Pancreas (tissue), 10 donors: ENCODE measurements at regions not wholly inside any gene's neighbourhood (a gene's known extent, or its start where the extent isn't known, plus 50 kb on each side); places are given as distances from the start of the nearest gene placed in this dataset.

Experiments
- ATAC-seq, 4 donors: fragments of 200-7000 bp; cut with Tn5 transposase; one replicate each; pipeline versions ENCODE4 v1.8.0 to v1.9.1; 2020; ENCODE audit warnings: mild to moderate bottlenecking in 4 of 4, moderate library complexity in 4 of 4
- DNase-seq, 6 donors: peaks; one replicate each; pipeline ENCODE4 v3.0.0-alpha.2; 2020
- FAIRE-seq: peaks from 2 replicates; lab custom pipeline; 2012; peaks lifted over from hg19 to GRCh38; lab: Jason Lieb, UNC
- H3K27ac ChIP-seq, 4 donors: fragments of 200-600 bp; sonication (generic); 1 replicate in 3 of 4; 2 replicates in 1 of 4; pipeline versions ENCODE4 v1.5.0 to v1.8.0; 2020
- H3K27me3 ChIP-seq, 4 donors: fragments of 200-600 bp; one replicate each; pipeline ENCODE4 v1.8.0; 2021
- H3K36me3 ChIP-seq, 3 donors: fragments of 200-600 bp; sonication (generic) in 1 of 3; one replicate each; pipeline versions ENCODE4 v1.5.0 to v1.8.0; 2020 to 2021
- H3K4me1 ChIP-seq, 3 donors: fragments of 200-600 bp; one replicate each; pipeline ENCODE4 v1.8.0; 2021
- H3K4me3 ChIP-seq, 4 donors: fragments of 200-600 bp; sonication (generic) in 2 of 4; one replicate each; pipeline versions ENCODE4 v1.5.0 to v1.8.0; 2020 to 2021
- H3K9me3 ChIP-seq, 4 donors: fragments of 200-600 bp; one replicate each; pipeline ENCODE4 v1.8.0; 2021
- CTCF ChIP-seq, 4 donors: fragments of 200-600 bp; sonication (generic) in 3 of 4; IDR thresholded peaks; one replicate each; pipeline versions ENCODE4 v1.5.0 to v1.8.0; 2021; ENCODE audit warnings: antibody characterized with exemption in 4 of 4
- WGBS, 2 donors: extraction: QIAGEN DNeasy Blood & Tissue Kit; methylation state at CpG; one replicate each; pipeline ENCODE4 v1.1.7; 2013; 5-methylcytosine and 5-hydroxymethylcytosine counted together
- intact Hi-C, 3 donors: fragments of 100-400 bp; cut with DNase I; formaldehyde crosslinking; loops; one replicate each; pipeline versions ENCODE4 v1.11.1 to v1.14.2; 2022
- donor health status: healthy with polysubstance abuse.
- donor health status: DM: no; HTN: no; CAD: no; lungs with moderate emphysema.
- donor health status: DM: no; HTN: no; CAD: no.
- donor health status: control.
- donor health status: control.
- donor health status: Bipolar disorder and iron deficiency.
- donor health status: DM: yes; HTN: yes; CAD: no.
- donor health status: DM: no; HTN: no; CAD: no.
- donor health status: DM: no; HTN: no; CAD: no.
- donor health status: DM: yes; HTN: yes; CAD: no.

GRCh38 chr18:78144669-78145068 is 834.9 kb upstream of the SALL3 start:
- H3K36me3 ChIP-seq, result no peaks in the 10 kb centered on the region
- no peaks in the 10 kb centered on the region for H3K9me3 ChIP-seq
- no peak for ATAC-seq
- peaks cover 0 to 3% (median 0%) of the 10 kb centered on the region in 4 donors for H3K27me3 ChIP-seq
- 49 to 62% methylated on average over 11 of the region's 11 CpGs for WGBS, 2 donors
- H3K4me1 ChIP-seq, result no peaks in the 10 kb centered on the region
- no peak for DNase-seq
- no peak for FAIRE-seq
- intact Hi-C loops, result no loop called here
- no peak for TF ChIP-seq CTCF (IDR thresholded peaks at IDR 0.05)
- H3K4me3 ChIP-seq, result no peak overlapping the region
- H3K27ac ChIP-seq, result no peak overlapping the region

GRCh38 chr18:78145096-78145495 is 834.5 kb upstream of the SALL3 start:
- intact Hi-C loops, result no loop called here
- DNase-seq (no peak), ATAC-seq (no peak)

GRCh38 chr18:78146136-78147085 is 833.2 kb upstream of the SALL3 start:
- Histone ChIP-seq H3K27ac (no peak overlapping the region), H3K9me3 (no peaks in the 10 kb centered on the region), H3K4me1 (no peaks in the 10 kb centered on the region), H3K27me3 (no peaks in the 10 kb centered on the region), H3K36me3 (no peaks in the 10 kb centered on the region), H3K4me3 (no peak overlapping the region)
- ATAC-seq (no peak), DNase-seq (no peak), FAIRE-seq (no peak)
- 61 to 76% methylated on average over 17 of the region's 17 CpGs for WGBS, 2 donors
- intact Hi-C loops, result no loop called here
- no peak for TF ChIP-seq CTCF (IDR thresholded peaks at IDR 0.05)

More at GRCh38 chr18:78145096-78145495, 834.5 kb upstream of the SALL3 start:
- peaks cover 0 to 3% (median 0%) of the 10 kb centered on the region in 4 donors for H3K27me3 ChIP-seq
- TF ChIP-seq CTCF (IDR thresholded peaks at IDR 0.05), result no peak
- no peak overlapping the region for H3K4me3 ChIP-seq
- no peaks in the 10 kb centered on the region for H3K9me3 ChIP-seq
- H3K36me3 ChIP-seq, result no peaks in the 10 kb centered on the region
- H3K27ac ChIP-seq, result no peak overlapping the region
- 50 to 66% methylated on average over 9 of the region's 9 CpGs for WGBS, 2 donors
- no peak for FAIRE-seq
- no peaks in the 10 kb centered on the region for H3K4me1 ChIP-seq

- Histone ChIP-seq H3K4me3 (no peak overlapping the region), H3K27me3 (no peaks in the 10 kb centered on the region), H3K27ac (no peak overlapping the region), H3K4me1 (no peaks in the 10 kb centered on the region), H3K9me3 (no peaks in the 10 kb centered on the region), H3K36me3 (no peaks in the 10 kb centered on the region)
- ATAC-seq, result no peak
- no peak for TF ChIP-seq CTCF (IDR thresholded peaks at IDR 0.05)
- 58 to 72% methylated on average over 7 of the region's 7 CpGs for WGBS, 2 donors
- no peak for DNase-seq
- no peak for FAIRE-seq
- intact Hi-C loops, result no loop called here
Observed at GRCh38 chr18:78150590-78150989, 829.0 kb upstream of the SALL3 start.

- intact Hi-C loops, result no loop called here
- Histone ChIP-seq H3K36me3 (no peaks in the 10 kb centered on the region), H3K27me3 (no peaks in the 10 kb centered on the region), H3K4me3 (no peak overlapping the region), H3K27ac (no peak overlapping the region), H3K4me1 (no peaks in the 10 kb centered on the region), H3K9me3 (no peaks in the 10 kb centered on the region)
- no peak for TF ChIP-seq CTCF (IDR thresholded peaks at IDR 0.05)
- no peak for FAIRE-seq
- WGBS, 2 donors, result 67 to 84% methylated on average over 9 of the region's 9 CpGs
- DNase-seq, result no peak
- no peak for ATAC-seq
Observed at GRCh38 chr18:78151234-78151633, 828.4 kb upstream of the SALL3 start.
